ENCODE measurements at regions not wholly inside any gene's neighbourhood (a gene's known extent, or its start where the extent isn't known, plus 50 kb on each side); places are given as distances from the start of the nearest gene placed in this dataset.

GRCh38 chr2:64819774-64820688 lies 166.3 kb upstream of the SERTAD2 start:
- DNase-seq (ENCODE audit: low read depth in 2 of 2), result no peak
- Histone ChIP-seq H3K27me3 (ENCODE audit: control insufficient read depth, insufficient read depth, low read length) (no peaks in the 10 kb centered on the region), H3K36me3 (ENCODE audit: control insufficient read depth, insufficient read depth, low read length) (no peaks in the 10 kb centered on the region), H3K4me1 (ENCODE audit: control insufficient read depth, extremely low read depth, insufficient read depth, low read length) (no peaks in the 10 kb centered on the region), H3K4me3 (replicated peaks in 1 of 4; ENCODE audit: control extremely low read depth in 1 of 4, insufficient read depth in 1 of 4, low read depth in 3 of 4, low read length in 4 of 4) (no peak overlapping the region), H3K9ac (ENCODE audit: insufficient read depth, low read length) (no peak overlapping the region), H3K9me3 (ENCODE audit: control insufficient read depth, insufficient read depth, low read depth, low read length) (no peaks in the 10 kb centered on the region), H3K79me2 (ENCODE audit: control insufficient read depth, insufficient read depth, low read length) (no peaks in the 10 kb centered on the region), H3K27ac (ENCODE audit: insufficient read depth, low read length) (no peak overlapping the region), H3K4me2 (ENCODE audit: extremely low read depth, insufficient read depth, low read length) (peak overlapping the region; percentile 29), H2AFZ (ENCODE audit: low read length) (peak overlapping the region; percentile 45), H4K20me1 (ENCODE audit: control insufficient read depth, extremely low read depth, insufficient read depth, low read length) (no peaks in the 10 kb centered on the region)
- TF ChIP-seq CTCF (conservative IDR thresholded peaks at IDR 0.05 in 1 of 2, IDR thresholded peaks at IDR 0.05 in 1 of 2; ENCODE audit: low read depth in 1 of 2, low read length in 2 of 2), result no peak
- no peak for TF ChIP-seq EZH2 (IDR thresholded peaks at IDR 0.05; ENCODE audit: low read length, missing control alignments)

- no peaks in the 10 kb centered on the region for H4K20me1 ChIP-seq (ENCODE audit: control insufficient read depth, extremely low read depth, insufficient read depth, low read length)
- no peak overlapping the region for H3K9ac ChIP-seq (ENCODE audit: insufficient read depth, low read length)
- H2AFZ ChIP-seq (ENCODE audit: low read length), result no peak overlapping the region
- H3K4me1 ChIP-seq (ENCODE audit: control insufficient read depth, extremely low read depth, insufficient read depth, low read length), result no peaks in the 10 kb centered on the region
- TF ChIP-seq EZH2 (IDR thresholded peaks at IDR 0.05; ENCODE audit: low read length, missing control alignments) (no peak), CTCF (conservative IDR thresholded peaks at IDR 0.05 in 1 of 2, IDR thresholded peaks at IDR 0.05 in 1 of 2; ENCODE audit: low read depth in 1 of 2, low read length in 2 of 2) (no peak)
- no peaks in the 10 kb centered on the region for H3K9me3 ChIP-seq (ENCODE audit: control insufficient read depth, insufficient read depth, low read depth, low read length)
- H3K4me3 ChIP-seq (replicated peaks in 1 of 4; ENCODE audit: control extremely low read depth in 1 of 4, insufficient read depth in 1 of 4, low read depth in 3 of 4, low read length in 4 of 4), result no peak overlapping the region
- H3K27ac ChIP-seq (ENCODE audit: insufficient read depth, low read length), result no peak overlapping the region
- no peak overlapping the region for H3K4me2 ChIP-seq (ENCODE audit: extremely low read depth, insufficient read depth, low read length)
- H3K36me3 ChIP-seq (ENCODE audit: control insufficient read depth, insufficient read depth, low read length), result no peaks in the 10 kb centered on the region
- no peaks in the 10 kb centered on the region for H3K79me2 ChIP-seq (ENCODE audit: control insufficient read depth, insufficient read depth, low read length)
- DNase-seq (ENCODE audit: low read depth in 2 of 2), result no peak
- no peaks in the 10 kb centered on the region for H3K27me3 ChIP-seq (ENCODE audit: control insufficient read depth, insufficient read depth, low read length)
Measured at GRCh38 chr2:64820901-64821300, 167.2 kb upstream of the SERTAD2 start.

GRCh38 chr2:64823794-64824193 lies 165.4 kb upstream of the SLC1A4 start:
- no peak overlapping the region for H3K27ac ChIP-seq (ENCODE audit: insufficient read depth, low read length)
- no peaks in the 10 kb centered on the region for H3K9me3 ChIP-seq (ENCODE audit: control insufficient read depth, insufficient read depth, low read depth, low read length)
- no peak overlapping the region for H3K4me2 ChIP-seq (ENCODE audit: extremely low read depth, insufficient read depth, low read length)
- H3K27me3 ChIP-seq (ENCODE audit: control insufficient read depth, insufficient read depth, low read length), result no peaks in the 10 kb centered on the region
- H3K4me1 ChIP-seq (ENCODE audit: control insufficient read depth, extremely low read depth, insufficient read depth, low read length), result no peaks in the 10 kb centered on the region
- no peaks in the 10 kb centered on the region for H3K79me2 ChIP-seq (ENCODE audit: control insufficient read depth, insufficient read depth, low read length)
- TF ChIP-seq EZH2 (IDR thresholded peaks at IDR 0.05; ENCODE audit: low read length, missing control alignments) (no peak), CTCF (conservative IDR thresholded peaks at IDR 0.05 in 1 of 2, IDR thresholded peaks at IDR 0.05 in 1 of 2; ENCODE audit: low read depth in 1 of 2, low read length in 2 of 2) (no peak)
- H2AFZ ChIP-seq (ENCODE audit: low read length), result no peak overlapping the region
- no peaks in the 10 kb centered on the region for H4K20me1 ChIP-seq (ENCODE audit: control insufficient read depth, extremely low read depth, insufficient read depth, low read length)
- no peaks in the 10 kb centered on the region for H3K36me3 ChIP-seq (ENCODE audit: control insufficient read depth, insufficient read depth, low read length)
- no peak overlapping the region for H3K4me3 ChIP-seq (replicated peaks in 1 of 4; ENCODE audit: control extremely low read depth in 1 of 4, insufficient read depth in 1 of 4, low read depth in 3 of 4, low read length in 4 of 4)
- DNase-seq (ENCODE audit: low read depth in 2 of 2), result no peak
- H3K9ac ChIP-seq (ENCODE audit: insufficient read depth, low read length), result no peak overlapping the region

Measured in fibroblast of lung (primary cell).